ENCODE measurements at regions not wholly inside any gene's neighbourhood (a gene's known extent, or its start where the extent isn't known, plus 50 kb on each side); places are given as distances from the start of the nearest gene placed in this dataset.

GRCh38 chr1:217270101-217270500 is 360.8 kb downstream of the GPATCH2 start:
- TF ChIP-seq CTCF (conservative IDR thresholded peaks at IDR 0.05; ENCODE audit: low read length) = no peak
- TF ChIP-seq EZH2phosphoT487 (IDR thresholded peaks at IDR 0.05; ENCODE audit: borderline replicate concordance) = no peak

Data from Loucy (cell line).